BLaER1 treated with 17β-estradiol and CSF1 and Interleukin-3, amounts not matched to agents 10 nM and 100 nM (cell line): ENCODE measurements at regions not wholly inside any gene's neighbourhood (a gene's known extent, or its start where the extent isn't known, plus 50 kb on each side); places are given as distances from the start of the nearest gene placed in this dataset.
"Not testable (repeated sequence)": the region's sequence is repeated elsewhere in the genome, so short reads cannot be mapped to it uniquely, and the experiment has no call there.

Experiments used
- H3K27ac ChIP-seq, 11 experiments: shearing (Covaris generic); formaldehyde crosslinking; 2 replicates each; pipeline ENCODE4 v1.8.1; 2022
- H3K27me3 ChIP-seq, 11 experiments: shearing (Covaris generic); formaldehyde crosslinking; 2 replicates each; pipeline ENCODE4 v1.8.1; 2022
- H3K36me3 ChIP-seq, 11 experiments: shearing (Covaris generic); formaldehyde crosslinking; 2 replicates each; pipeline ENCODE4 v1.8.1; 2022
- H3K4me1 ChIP-seq, 10 experiments: shearing (Covaris generic); formaldehyde crosslinking; 2 replicates each; pipeline ENCODE4 v1.8.1; 2022
- H3K4me2 ChIP-seq, 11 experiments: shearing (Covaris generic); formaldehyde crosslinking; 2 replicates each; pipeline ENCODE4 v1.8.1; 2022
- H3K4me3 ChIP-seq, 10 experiments: shearing (Covaris generic); formaldehyde crosslinking; 2 replicates each; pipeline ENCODE4 v1.8.1; 2022
- H3K9ac ChIP-seq, 11 experiments: shearing (Covaris generic); formaldehyde crosslinking; 2 replicates each; pipeline ENCODE4 v1.8.1; 2022
- H3K9me3 ChIP-seq, 11 experiments: shearing (Covaris generic); formaldehyde crosslinking; replicated peaks in 1 of 11; 2 replicates each; pipeline ENCODE4 v1.8.1; 2022
- H4K20me1 ChIP-seq, 11 experiments: shearing (Covaris generic); formaldehyde crosslinking; 2 replicates each; pipeline ENCODE4 v1.8.1; 2022
- Cebpa-rat ChIP-seq, 11 experiments: shearing (Covaris generic); IDR thresholded peaks; 2 replicates each; pipeline ENCODE4 v1.8.1; 2022

DNA sequence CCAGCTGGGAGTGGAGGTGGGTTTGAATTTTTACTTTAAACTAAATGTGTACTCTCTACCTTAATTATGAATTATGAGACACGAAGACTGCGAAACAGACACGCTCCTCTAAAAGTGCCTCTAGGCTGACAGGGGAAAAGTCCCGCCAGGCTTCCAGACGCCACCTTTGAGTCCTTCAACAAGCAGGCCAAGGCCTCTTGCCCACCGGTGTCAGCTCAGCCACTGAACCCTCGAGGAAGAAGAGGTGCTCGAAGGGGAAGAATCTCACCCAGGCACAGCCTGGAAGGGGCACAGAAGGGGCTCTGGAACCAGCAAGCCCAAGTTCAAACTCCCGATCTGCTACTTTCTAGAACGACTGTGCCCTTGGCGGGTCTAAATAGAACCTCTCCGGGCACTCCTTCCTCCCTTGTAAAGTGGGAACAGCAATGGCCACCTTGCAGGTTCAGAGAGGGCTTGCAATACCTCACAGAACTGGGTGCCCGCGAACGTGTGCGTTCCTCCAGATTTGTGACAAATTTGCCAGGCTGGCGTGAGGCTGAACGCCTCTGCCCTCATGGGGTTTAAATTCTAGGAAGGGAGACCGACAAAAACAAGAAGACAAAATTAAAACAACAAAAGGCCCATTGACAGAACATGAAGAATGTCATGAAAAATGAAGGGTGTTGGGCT is 158.5 kb upstream of the GRK3 start:
- H3K4me2 ChIP-seq: peak overlapping the region; percentile 89 to 100 (median 97)
- peak overlapping the region; percentile 84 to 94 (median 89) for H3K9ac ChIP-seq
- no peaks in the 10 kb centered on the region for H3K27me3 ChIP-seq
- H3K4me1 ChIP-seq: peaks cover 45 to 72% (median 50%) of the 10 kb centered on the region in 10 experiments
- H3K27ac ChIP-seq: peak overlapping the region; percentile 82 to 94 (median 86)
- TF ChIP-seq Cebpa-rat (IDR thresholded peaks at IDR 0.05): no peak
- peak overlapping the region; percentile 83 to 99 (median 98) for H3K4me3 ChIP-seq
- no peaks in the 10 kb centered on the region for H3K9me3 ChIP-seq
- peaks cover 18 to 42% (median 26%) of the 10 kb centered on the region in 11 experiments; a peak in 21 of 22 replicates for H4K20me1 ChIP-seq
- H3K36me3 ChIP-seq: no peaks in the 10 kb centered on the region

DNA sequence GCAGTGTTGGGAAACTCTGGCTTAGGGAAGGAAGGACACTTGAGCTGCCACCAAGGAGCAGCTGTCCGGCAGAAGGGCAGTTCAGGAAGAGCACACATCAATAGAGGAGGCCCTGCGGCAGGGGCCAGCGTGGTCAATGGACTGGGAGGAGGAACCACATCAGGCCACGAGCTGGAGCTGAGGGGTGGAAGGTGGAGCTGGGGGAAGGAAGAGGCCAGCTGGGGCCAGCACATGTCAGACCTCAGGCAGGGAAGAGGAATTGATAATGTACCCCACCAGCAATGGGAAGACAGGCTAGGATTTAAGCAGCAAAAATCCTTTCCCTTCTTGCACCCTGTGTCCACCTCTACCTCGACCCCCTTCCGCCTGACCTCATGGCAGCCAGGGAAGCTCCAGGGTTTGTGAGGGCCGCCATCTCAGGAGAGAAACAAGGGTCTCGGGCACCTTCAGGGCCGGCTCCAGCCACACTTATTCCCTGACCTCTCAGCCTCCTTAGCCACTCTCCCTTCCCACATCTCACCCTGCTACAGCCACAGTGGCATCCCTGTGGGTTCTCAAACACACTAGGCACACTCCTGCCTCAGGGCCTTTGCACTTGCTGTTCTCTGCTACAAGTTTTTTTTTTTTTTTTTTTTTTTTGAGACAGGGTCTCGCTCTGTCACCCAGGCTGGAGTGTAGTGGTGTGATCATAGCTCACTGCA is 157.8 kb upstream of the GRK3 start:
- peak overlapping the region; percentile 89 to 100 (median 97); a peak in 21 of 22 replicates for H3K4me2 ChIP-seq
- H4K20me1 ChIP-seq: peaks cover 12 to 35% (median 19%) of the 10 kb centered on the region in 11 experiments; a peak in 21 of 22 replicates
- H3K4me1 ChIP-seq: peaks cover 38 to 66% (median 44%) of the 10 kb centered on the region in 10 experiments
- no peak for TF ChIP-seq Cebpa-rat (IDR thresholded peaks at IDR 0.05)
- H3K4me3 ChIP-seq: peak overlapping the region in 1 of 10 experiments; percentile 19; a peak in 1 of 20 replicates
- H3K27me3 ChIP-seq: no peaks in the 10 kb centered on the region
- H3K27ac ChIP-seq: 0 out of 22 replicates have a peak overlapping the region, but pooled peaks of 1 of the 11 experiments have one; percentile 88
- no peaks in the 10 kb centered on the region for H3K36me3 ChIP-seq
- H3K9me3 ChIP-seq: no peaks in the 10 kb centered on the region
- H3K9ac ChIP-seq: peak overlapping the region in 1 of 11 experiments; percentile 92; a peak in 1 of 22 replicates

DNA sequence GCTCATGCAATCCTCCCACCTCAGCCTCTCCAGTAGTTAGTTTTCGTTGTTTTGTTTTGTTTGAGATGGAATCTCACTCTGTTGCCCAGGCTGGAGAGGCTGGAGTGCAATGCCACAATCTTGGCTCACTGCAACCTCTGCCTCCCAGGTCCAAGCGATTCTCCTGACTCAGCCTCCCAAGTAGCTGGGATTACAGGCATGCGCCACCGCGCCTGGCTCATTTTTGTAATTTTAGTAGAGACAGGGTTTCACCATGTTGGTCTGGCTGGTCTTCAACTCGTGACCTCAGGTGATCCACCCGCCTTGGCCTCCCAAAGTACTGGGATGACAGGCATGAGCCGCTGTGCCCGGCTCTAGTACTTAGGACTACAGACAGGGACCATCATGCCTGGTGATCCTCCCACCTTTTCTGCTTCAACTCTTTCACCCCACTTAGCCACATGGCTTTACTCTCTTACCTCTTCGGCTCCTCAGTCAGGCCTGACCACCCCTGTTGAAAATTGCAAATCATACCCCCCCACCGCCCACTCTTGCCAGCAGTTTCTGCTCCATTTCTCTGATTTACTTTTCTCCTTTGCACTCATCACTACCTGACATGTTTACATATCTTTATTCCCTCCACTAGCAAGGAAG is 157.1 kb upstream of the GRK3 start:
- 0 out of 22 replicates have a peak overlapping the region, but pooled peaks of 1 of the 11 experiments have one; percentile 9 for H3K9ac ChIP-seq
- H3K27ac ChIP-seq: no peak overlapping the region
- no peaks in the 10 kb centered on the region for H3K36me3 ChIP-seq
- H3K4me3 ChIP-seq: no peak overlapping the region
- no peaks in the 10 kb centered on the region for H3K9me3 ChIP-seq
- H3K4me2 ChIP-seq: peak overlapping the region in 4 of 11 experiments; percentile 26 to 34 (median 32); a peak in 6 of 22 replicates
- TF ChIP-seq Cebpa-rat (IDR thresholded peaks at IDR 0.05): no peak
- H4K20me1 ChIP-seq: peaks cover 5 to 28% (median 12%) of the 10 kb centered on the region in 11 experiments; a peak in 21 of 22 replicates
- peaks cover 32 to 60% (median 37%) of the 10 kb centered on the region in 10 experiments for H3K4me1 ChIP-seq
- no peaks in the 10 kb centered on the region for H3K27me3 ChIP-seq

DNA sequence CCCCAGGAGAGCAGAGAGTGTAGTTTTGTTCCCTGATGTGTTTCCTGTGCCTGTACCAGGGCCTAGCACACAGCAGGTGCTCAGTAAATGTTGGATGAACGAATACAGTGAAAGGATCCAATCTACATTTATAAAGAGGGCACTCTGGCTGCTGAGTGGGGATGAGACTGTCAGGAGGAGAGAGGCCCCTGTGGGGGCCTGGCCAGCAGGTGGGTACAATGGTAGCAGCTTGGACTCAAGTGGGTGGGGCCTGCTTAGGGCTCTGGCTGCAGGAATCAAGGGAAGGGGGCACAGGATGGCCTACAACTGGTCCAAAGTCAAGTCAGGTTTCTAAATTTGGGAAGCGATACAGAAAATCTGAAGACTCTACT is 156.6 kb upstream of the GRK3 start:
- no peak for TF ChIP-seq Cebpa-rat (IDR thresholded peaks at IDR 0.05)
- Histone ChIP-seq H3K9me3 (peaks cover 0 to 2% (median under 1%) of the 10 kb centered on the region in 11 experiments; a peak in 9 of 22 replicates), H3K4me1 (peaks cover 27 to 55% (median 32%) of the 10 kb centered on the region in 10 experiments), H3K9ac (0 out of 22 replicates have a peak overlapping the region, but pooled peaks of 1 of the 11 experiments have one; percentile 9), H4K20me1 (peaks cover under 1 to 23% (median 7%) of the 10 kb centered on the region in 11 experiments; a peak in 19 of 22 replicates), H3K36me3 (no peaks in the 10 kb centered on the region), H3K27ac (no peak overlapping the region), H3K4me2 (peak overlapping the region in 4 of 11 experiments; percentile 26 to 34 (median 32); a peak in 6 of 22 replicates), H3K4me3 (no peak overlapping the region), H3K27me3 (no peaks in the 10 kb centered on the region)

DNA sequence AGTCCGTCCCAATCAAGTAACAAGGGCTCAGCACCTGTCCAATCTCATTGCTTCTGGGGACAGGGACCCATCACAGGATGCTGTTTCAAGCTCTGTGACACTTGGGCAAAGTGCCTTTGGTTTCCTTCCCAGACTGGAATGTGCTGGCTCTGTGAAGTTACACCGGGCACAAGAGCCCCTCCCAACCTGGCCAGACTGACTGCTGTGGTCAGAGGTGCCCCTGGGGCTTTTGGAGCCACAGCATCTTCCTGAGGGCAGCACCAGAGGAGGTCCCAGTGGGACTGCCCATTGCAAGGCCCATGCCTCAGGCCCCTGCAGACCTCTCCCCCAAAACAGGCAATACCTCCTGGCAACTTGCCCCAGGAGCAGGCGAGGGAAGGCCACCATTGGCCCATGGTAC is 155.2 kb upstream of the GRK3 start:
- no peak overlapping the region for H3K4me3 ChIP-seq
- no peak overlapping the region for H3K27ac ChIP-seq
- H3K4me1 ChIP-seq: peaks cover 16 to 44% (median 22%) of the 10 kb centered on the region in 10 experiments
- peak overlapping the region in 5 of 11 experiments; percentile 7 to 39 (median 33); a peak in 7 of 22 replicates for H3K4me2 ChIP-seq
- H3K36me3 ChIP-seq: no peaks in the 10 kb centered on the region
- H3K9me3 ChIP-seq: peaks cover 12 to 16% (median 14%) of the 10 kb centered on the region in 11 experiments
- peaks cover 0 to 9% (median 0%) of the 10 kb centered on the region in 11 experiments; a peak in 9 of 22 replicates for H4K20me1 ChIP-seq
- no peak for TF ChIP-seq Cebpa-rat (IDR thresholded peaks at IDR 0.05)
- H3K27me3 ChIP-seq: no peaks in the 10 kb centered on the region
- H3K9ac ChIP-seq: no peak overlapping the region

DNA sequence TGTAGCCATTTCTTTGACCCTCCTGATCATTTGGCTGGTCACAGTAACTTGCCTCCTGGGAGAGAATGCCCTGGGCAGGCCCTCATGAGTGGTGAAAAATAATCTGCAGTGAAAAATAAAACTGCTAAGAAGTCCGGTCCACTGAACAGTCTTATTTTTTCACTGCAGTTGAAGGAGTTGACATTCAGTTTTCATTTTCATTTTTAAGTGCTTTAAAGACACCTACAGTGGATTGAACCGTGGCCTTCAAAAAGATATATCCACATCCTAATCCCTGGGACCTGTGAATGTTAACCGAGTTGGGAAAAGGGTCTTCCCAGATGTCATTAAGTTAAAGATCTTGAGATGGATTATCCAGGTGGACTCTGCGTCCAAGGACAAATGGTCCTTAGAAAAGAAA is 153.6 kb upstream of the GRK3 start:
- Histone ChIP-seq H4K20me1 (no peaks in the 10 kb centered on the region), H3K4me2 (peak overlapping the region in 5 of 11 experiments; percentile 2 to 51 (median 36); a peak in 5 of 22 replicates), H3K36me3 (no peaks in the 10 kb centered on the region), H3K4me1 (peaks cover 12 to 39% (median 17%) of the 10 kb centered on the region in 10 experiments), H3K9ac (no peak overlapping the region), H3K27me3 (no peaks in the 10 kb centered on the region), H3K4me3 (no peak overlapping the region), H3K9me3 (peaks cover 12 to 18% (median 14%) of the 10 kb centered on the region in 11 experiments), H3K27ac (no peak overlapping the region)
- no peak for TF ChIP-seq Cebpa-rat (IDR thresholded peaks at IDR 0.05)

DNA sequence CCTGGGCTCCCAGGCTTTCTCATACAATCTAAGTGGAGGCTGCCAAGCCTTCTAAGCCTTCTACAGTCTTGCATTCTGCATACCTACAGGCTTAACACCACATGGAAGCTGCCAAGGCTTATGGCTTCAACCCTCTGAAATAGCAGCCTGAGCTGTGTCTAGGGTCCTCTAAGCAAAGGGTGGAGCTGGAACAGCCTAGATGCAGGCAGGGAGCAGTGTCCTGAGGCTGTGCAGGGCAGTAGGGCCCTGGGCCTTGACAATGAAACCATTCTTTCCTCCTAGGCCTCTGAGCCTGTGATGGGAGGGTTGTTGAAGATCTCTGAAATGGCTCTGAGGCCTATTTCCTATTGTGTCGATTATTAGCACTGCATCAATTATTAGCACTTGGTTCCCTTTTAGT is 150.9 kb upstream of the GRK3 start:
- Histone ChIP-seq H3K4me2 (no peak overlapping the region), H3K9me3 (peaks cover 12 to 18% (median 14%) of the 10 kb centered on the region in 11 experiments), H4K20me1 (no peaks in the 10 kb centered on the region)

DNA sequence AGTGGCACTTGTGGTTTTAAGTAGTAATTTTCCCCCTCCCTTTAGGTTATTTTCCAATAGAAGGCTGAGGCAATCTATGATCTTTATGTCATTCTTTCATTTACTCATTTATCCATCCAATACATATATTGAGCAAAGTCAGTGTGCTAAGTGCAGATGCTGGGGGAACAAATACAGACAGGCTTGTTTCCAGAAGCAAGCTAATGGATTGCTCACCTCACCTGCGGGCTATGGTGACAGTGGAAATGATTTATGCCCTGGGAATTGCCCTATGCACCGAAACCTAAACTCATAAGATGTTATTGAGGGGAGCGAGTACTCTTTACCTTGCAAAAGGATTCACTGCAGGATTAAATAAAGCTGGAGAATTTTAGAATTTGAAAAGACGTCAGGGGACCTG is 148.7 kb upstream of the GRK3 start:
- Histone ChIP-seq H3K9me3 (peaks cover 12 to 27% (median 16%) of the 10 kb centered on the region in 11 experiments), H3K4me1 (peaks cover 27 to 36% (median 32%) of the 10 kb centered on the region in 10 experiments), H3K27me3 (peaks cover 11 to 23% (median 22%) of the 10 kb centered on the region in 11 experiments)
- not testable (repeated sequence) for H3K36me3 ChIP-seq, H3K9ac ChIP-seq, H3K27ac ChIP-seq, H3K4me2 ChIP-seq, H4K20me1 ChIP-seq, H3K4me3 ChIP-seq

More for the DNA sequence above, 150.9 kb upstream of the GRK3 start:
- no peak for TF ChIP-seq Cebpa-rat (IDR thresholded peaks at IDR 0.05)
- Histone ChIP-seq H3K9ac (no peak overlapping the region), H3K27ac (no peak overlapping the region), H3K4me3 (no peak overlapping the region), H3K27me3 (peaks cover 0 to 2% (median under 1%) of the 10 kb centered on the region in 11 experiments; a peak in 7 of 22 replicates), H3K4me1 (peaks cover 9 to 33% (median 20%) of the 10 kb centered on the region in 10 experiments), H3K36me3 (no peaks in the 10 kb centered on the region)

DNA sequence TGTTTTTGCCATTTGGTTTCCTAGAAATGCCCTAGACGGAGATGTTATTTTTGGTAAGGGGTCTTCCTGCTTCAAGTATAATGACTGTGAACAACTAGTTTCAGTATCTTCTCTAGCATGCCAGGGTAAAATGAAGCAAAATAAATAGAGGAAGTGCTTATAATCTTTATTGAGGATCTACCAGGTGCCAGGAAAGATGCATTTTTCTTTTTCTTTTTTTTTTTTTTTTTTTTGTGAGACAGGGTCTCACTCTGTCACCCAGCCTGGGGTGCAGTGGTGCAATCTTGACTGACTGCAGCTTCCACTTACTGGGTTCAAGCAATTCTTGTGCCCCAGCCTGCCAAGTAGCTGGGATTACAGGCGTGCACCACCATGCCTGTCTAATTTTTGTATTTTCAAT is 146.6 kb upstream of the GRK3 start:
- H3K36me3 ChIP-seq, H3K4me3 ChIP-seq, H3K9ac ChIP-seq, H3K27ac ChIP-seq, H4K20me1 ChIP-seq: not testable (repeated sequence)
- Histone ChIP-seq H3K27me3 (peaks cover 32 to 44% (median 43%) of the 10 kb centered on the region in 11 experiments), H3K9me3 (peaks cover 12 to 35% (median 23%) of the 10 kb centered on the region in 11 experiments), H3K4me1 (peaks cover 27 to 35% (median 30%) of the 10 kb centered on the region in 10 experiments), H3K4me2 (peak overlapping the region; percentile 53 to 93 (median 79); a peak in 20 of 22 replicates)
